GM23248 (cell line): ENCODE measurements at regions not wholly inside any gene's neighbourhood (a gene's known extent, or its start where the extent isn't known, plus 50 kb on each side); places are given as distances from the start of the nearest gene placed in this dataset.

Experiments
- EZH2 ChIP-seq: fragments of 200-600 bp; sonication (generic); IDR thresholded peaks from 2 replicates; pipeline ENCODE4 v1.6.1; 2018; ENCODE audit warnings: antibody characterized with exemption, mild to moderate bottlenecking; ENCODE audit not compliant: insufficient read depth, poor library complexity, severe bottlenecking
- EZH2phosphoT487 ChIP-seq: fragments of 200-600 bp; sonication (generic); IDR thresholded peaks from 2 replicates; pipeline ENCODE4 v1.6.1; 2018; ENCODE audit warnings: antibody characterized with exemption, moderate library complexity, mild to moderate bottlenecking, low read depth; ENCODE audit not compliant: insufficient read depth

- TF ChIP-seq EZH2phosphoT487 (no peak), EZH2 (no peak)
Observed at GRCh38 chr10:129099992-129100391, 367.0 kb upstream of the MGMT start.
